Activated CD4-positive, alpha-beta T cell treated with anti-CD3 and anti-CD28 coated beads for 24 hours (primary cell): ENCODE measurements at regions not wholly inside any gene's neighbourhood (a gene's known extent, or its start where the extent isn't known, plus 50 kb on each side); places are given as distances from the start of the nearest gene placed in this dataset.
"Not testable (repeated sequence)": the region's sequence is repeated elsewhere in the genome, so short reads cannot be mapped to it uniquely, and the experiment has no call there.

Source experiments
- DNase-seq, 2 donors: peaks; one replicate each; pipeline ENCODE4 v3.0.0-alpha.2; 2020; ENCODE audit warnings: low read depth in 2 of 2

DNA sequence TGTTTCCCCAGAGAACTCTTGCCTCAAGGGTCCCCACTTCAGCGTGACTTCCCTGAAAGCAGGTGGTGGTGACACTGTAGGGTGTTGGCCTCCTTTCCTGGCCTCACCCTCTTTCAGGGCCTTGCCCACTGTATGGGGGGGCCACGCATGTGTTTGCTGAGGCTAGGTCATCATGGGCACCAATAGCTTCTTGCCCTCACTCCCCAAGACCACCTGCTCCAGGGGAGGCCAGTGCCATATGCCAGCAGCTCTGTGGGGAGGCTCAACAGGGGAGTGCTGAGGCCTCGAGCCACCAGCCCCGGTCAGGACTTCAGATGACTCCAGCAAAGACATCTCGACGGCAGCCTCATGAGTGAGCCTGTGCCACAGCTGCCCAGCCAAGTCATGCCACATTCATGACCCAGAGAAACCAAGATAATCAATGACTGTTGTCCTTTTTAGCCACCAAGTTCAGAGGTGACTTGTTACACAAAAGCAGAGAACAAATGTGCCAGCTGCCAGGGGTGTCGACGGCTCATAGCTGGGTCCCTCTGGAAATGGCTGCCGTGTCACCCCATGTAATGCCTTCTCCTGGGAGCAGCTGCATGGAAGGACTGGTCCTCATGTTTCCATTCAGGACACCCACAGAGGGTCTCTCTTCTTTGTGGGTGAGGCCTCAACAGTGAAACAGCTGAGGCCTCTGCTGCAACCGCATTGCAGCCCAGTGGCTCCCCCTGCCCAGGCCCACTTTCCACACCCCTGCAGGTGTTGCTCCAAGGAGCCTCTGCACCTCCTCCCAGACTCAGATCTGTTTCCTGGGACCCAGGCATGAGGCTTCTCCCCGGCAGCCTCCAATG is 162.2 kb downstream of the LAT start:
- not testable (repeated sequence) for DNase-seq

DNA sequence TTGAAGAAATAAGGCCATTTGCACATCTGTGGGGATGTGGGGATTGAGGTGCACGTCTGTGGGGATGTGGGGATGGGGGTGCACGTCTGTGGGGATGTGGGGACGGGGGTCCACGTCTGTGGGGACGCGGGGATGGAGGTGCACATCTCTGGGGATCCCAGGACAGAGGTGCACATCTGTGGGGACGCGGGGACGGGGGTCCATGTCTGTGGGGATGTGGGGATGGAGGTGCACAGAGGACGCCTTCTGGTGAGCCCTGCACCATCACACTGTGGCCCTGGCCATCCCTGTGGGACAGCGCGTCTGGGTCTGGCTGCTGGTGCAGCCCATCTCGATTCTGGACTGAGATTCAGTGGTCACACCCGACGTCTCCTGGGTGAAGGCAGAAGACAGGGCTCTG is 161.4 kb downstream of the LAT start:
- no peak for DNase-seq

DNA sequence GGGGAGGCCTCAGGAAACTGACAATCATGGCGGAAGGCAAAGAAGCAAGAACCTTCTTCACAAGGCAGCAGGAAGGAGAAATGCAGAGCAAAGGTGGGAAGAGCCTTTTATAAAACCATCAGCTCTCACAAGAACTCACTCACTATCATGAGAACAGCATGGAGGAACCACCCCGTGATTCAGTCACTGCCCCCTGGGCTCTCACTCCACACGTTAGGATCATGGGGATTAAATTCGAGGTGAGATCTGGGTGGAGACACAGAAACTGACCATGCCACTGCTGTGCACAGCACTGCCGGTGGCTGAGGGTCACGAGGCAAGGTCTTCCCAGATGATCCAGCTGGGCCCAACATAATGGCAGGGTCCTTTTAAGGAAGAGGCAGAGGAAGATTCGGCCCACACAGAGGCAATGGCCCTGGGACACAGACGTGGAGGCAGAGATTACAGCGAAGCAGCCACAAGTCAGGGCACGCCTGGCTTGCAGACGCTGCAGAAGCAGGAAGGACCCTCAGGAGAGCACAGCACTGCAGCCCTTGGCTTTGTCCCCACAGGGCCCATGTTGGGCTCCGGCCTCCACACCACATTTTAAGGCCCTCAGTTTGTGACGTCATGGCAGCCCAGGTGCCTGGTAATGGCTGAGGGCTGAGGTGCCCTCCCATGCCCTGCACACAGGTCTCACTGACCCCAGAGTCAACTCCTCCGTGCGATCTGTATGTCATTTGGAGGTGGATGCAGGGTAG is 160.8 kb downstream of the LAT start:
- DNase-seq, result not testable (repeated sequence)

DNA sequence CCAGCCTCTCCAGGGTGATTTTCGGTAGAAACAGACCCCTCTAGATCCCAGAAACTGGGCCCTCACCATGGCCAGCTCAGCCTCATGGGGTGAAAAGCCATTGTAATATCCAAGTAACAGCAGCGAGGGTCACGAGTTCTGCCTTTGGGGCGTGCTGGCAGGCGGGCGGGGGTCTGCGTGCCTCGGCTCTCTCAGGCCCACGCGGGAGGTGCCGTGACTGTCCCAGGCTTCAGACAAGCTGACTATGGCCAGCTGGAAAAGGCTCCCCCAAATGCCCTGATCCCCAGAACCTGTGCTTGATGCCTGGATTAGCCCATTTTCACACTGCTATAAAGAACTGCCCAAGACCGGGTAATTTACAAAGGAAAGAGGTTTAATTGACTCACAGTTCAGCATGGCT is 160.2 kb downstream of the LAT start:
- not testable (repeated sequence) for DNase-seq

DNA sequence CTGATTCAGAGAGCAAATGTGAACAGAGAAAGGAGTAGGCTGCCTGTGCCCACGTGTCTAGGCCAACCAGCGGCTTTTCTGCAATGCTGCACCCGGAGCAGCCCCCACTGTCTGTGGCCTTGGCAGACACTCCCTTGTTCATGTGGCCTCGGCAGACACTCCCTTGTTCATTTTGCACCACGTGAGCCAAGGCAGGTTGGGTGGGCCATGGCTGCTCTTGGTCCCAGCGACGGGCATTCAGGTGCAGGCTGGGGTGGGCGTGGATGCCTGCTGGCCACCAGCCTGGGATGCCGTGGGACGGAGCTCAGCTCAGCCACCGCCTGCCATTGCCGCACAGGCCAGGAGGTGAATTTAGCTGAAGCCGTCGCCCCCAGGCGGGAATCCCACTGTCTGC is 159.8 kb downstream of the LAT start:
- DNase-seq, result not testable (repeated sequence)

DNA sequence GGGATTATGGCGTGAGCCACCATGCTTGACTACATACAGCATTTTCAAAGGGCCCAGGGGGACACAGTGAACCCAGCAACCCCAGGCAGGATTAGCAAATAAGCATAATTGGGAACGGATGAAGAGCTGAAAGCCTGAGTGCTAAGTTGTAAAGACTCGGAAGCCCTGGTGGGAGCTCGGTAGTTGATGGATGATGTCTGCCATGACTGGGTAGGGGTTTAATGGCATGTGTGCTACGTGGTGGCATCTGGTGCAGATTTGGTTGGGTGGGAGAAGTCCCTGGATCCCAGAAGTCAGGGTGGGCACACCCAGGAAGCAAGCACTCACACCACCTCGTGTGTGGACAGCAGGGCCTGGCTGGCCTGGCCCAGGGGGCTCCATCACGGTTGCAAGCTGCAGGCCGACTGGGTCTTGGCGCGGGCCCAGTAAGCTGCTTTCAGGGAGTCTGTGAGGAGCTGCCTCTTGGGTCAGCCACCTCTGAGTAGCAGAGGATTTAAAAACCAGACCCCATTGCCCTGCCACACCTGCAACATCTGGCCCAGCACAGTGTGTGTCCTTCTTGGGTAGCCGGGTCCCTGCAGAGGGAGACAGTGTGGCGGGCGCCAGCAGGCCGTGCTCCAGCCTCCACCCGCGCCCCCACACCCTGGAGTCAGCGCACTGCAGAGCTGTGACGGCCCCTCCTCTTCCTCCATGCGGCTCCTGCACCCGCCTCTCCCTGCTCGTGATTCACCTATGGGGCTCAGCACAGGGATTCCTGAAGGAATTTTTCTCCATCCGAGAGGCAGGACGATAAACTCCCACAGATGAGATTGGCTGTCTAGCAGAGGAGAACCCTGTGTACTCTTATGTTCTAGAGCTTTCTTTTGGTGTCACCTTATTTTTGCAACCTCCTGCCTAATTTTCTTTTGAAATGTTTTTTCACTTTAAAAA is 159.2 kb downstream of the LAT start:
- DNase-seq, result not testable (repeated sequence)

DNA sequence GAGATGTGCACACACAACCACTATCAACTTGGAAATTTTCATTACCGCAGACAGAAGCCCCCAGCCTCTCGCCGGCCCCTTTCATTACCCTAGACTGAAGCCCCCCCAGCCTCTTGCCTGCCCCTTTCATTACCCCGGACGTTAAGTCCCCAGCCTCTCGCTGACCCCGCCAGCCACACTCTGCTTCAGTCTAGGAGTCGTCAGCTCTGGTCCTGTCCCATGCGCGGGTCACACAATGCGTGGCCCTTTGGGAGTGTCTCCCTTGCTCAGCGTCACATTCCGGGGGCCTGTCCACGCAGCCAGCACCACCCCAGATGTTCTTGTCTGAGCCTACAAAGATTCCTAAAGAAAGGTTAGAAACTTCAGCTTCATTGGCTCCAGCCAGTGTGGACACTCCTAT is 157.7 kb downstream of the LAT start:
- not testable (repeated sequence) for DNase-seq

DNA sequence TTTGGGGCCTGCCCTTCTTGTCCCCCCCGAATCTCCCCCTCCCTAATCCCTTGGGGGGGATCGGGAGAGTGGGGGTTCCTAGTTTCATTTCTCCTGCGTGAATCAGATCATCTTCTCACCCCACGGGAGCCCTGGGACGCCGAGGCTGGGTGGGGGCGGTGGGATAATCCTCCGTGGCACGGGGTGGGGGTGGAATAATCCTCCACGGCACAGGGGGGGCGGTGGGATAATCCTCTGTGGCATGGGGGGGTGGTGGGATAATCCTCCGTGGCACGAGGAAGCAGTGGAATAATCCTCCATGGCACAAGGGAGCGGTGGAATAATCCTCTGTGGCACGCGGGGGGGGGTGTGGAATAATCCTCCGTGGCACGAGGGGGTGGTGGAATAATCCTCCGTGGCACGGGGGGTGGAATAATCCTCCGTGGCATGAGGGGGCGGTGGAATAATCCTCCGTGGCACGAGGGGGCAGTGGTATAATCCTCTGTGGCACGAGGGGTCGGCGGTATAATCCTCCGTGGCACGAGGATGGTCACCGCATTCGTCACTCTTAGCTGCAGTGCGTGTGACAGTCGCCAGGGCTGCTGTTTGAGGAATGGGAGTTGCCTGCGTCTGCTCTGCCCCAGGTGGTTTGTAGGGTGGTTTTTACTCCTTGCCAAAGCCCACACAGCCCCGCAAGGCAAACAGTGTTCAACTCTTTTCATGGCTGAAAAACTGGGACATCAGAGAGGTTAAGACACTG is 156.9 kb downstream of the LAT start:
- DNase-seq, result no peak

DNA sequence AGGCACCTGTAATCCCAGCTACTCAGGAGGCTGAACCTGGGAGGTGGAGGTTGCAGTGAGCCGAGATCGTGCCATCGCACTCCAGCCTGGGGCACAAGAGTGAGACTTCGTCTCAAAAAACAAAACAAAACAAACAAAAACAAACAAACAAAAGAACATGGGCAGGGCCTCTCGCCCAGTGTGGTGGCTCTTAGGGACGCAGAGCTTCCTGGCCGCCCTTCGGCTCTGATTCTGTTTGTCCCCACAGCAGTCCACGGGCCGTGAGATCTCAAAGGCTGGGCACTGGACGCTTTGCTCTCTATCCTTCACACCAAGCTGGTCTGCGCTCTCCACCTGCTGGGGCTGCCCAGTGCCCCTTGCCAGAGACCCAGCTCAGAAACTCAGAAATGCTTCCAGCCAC is 156.3 kb downstream of the LAT start:
- not testable (repeated sequence) for DNase-seq

DNA sequence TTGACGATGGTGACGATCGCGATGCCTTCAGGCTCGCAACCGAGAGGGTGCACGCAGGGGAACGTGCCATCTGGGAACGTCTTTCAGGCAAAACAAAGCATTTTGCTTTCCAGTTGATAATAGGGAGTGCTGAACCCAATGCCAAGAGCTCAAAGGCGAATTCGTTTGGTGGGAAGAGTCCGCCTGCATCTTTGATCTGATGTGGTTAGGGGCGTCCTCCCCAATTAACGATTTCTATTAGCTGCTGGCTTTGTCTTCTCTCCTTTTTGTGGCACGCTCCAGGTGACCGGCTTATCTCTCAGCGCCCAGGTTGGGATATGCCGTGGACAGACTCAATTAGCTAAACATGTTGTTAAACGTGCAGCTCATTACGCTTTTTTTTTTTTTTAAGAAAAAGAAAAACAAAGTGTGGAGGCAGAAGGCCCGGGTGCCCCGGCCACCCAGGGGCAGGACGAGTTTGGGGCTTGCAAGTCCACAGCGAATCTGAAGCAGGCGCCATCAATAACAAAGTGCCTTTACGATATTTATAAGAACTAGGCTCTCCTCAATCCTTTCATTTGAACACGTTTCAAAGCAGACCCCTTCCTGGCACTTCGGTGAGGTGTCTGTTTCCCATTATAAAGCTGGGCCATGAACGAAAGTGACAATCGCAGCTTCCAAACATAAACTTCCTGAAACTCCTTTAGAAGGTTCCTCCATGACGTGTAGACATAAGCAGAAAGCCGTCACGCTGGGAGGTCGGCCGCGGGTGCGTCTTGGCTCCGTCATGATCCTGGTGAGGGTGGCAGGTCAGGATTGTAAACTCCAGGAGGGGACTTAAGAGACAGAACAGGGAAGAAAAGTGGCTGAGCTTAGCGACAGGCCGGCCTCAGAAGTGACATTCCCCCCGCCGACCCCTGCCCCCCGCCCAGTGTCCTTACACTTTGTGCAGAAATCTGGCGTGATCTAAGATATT is 155.3 kb downstream of the LAT start:
- DNase-seq, result not testable (repeated sequence)

DNA sequence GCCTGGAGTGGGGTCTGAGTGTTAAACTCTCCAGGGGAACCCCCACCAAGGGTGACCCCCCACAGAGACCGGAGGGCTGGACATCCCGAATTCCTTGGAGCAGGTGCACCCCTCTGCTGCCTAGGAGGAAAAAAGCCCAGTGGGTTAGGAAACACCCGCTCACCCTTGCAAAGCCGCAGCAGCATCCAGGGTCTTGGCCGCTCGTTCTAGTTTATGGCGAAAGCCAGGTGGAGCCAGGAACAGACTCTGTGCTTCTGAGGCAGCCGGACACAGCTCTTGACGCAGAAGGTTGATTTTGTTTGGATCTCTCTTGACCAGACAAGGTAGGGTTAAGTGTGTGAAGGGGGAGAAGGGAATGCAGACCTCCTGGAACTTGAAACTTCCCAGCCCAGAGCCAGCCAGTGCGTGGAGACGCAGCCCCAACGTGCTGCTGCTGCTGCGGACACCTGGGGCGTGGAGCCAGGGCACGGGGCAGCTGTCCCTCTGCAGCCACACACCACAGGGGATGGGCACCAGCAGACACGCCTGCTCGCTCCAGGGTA is 154.5 kb downstream of the LAT start:
- DNase-seq, result no peak

DNA sequence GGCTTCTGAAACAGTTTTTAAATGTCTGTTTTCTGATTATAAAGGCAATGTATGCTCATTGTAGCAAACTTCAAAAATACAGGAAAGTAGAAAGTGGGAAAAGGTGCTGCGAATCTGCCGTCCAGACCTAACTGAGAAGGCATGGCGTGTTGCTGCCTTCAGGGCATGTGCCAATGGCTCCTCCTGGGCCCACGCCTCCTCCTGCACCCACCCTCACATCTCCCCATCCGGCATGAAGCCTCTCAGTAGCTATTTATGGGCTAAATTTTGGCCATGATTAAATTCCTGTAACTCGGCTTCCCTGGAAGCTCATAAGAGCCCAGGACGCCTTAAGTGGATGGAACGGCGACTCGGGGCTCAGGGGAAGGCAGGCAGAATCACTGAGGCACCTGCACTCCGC is 153.8 kb downstream of the LAT start:
- not testable (repeated sequence) for DNase-seq

DNA sequence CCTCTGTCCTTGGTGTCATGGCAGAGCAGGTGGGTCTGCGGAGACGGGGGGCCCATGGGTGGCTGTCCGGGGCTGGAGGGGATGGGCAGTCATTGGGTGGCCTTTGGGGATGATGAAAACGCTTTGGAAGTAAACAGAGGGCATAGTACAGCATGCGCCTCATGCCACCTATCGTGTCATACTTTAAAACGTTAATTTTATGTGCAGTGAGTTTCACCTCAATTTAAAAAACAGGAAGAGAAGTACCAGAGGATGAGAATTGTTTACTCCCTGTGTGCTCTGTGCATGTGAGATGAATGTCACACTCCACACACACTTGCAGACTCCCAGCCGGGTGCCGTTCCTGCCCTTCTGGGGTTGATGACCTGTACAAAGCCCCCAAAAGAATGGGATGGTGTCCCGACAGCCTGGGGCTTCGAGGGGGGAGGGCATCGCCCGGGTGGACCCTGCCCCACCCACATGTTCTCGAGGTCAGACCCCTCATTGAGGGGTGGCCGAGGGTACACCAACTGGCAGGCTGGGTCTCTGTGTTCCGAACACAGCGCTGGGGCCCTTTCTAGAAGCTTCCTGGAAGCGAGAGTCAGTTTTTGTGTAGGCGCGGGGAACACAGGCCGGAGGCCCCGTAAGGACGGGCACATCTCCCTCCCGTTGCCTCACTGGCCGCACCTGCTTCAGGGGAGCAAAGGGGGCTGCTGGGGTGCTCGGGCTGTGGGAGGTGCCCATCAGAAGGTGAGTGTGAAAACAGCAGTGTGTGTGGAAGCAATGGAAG is 153.2 kb downstream of the LAT start:
- not testable (repeated sequence) for DNase-seq

DNA sequence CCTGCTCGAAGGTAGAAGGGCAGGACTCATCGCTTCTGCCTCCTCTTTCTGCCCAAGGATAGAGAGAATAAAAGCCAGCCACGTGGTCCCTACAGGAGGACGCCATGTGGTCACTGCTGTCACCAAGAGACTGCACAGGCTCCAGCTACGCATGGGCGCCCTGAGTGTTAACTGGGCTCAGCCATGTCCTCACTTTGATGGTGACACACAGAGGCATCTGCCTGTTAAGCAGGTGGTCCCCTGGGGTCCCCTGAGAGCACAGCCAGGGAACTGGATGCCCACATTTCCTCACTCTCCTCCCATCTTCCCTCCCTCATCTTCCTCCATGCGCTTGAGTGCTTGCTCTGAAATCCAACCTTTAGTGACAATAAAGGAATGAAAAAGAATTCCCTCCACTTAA is 152.6 kb downstream of the LAT start:
- DNase-seq, result not testable (repeated sequence)

DNA sequence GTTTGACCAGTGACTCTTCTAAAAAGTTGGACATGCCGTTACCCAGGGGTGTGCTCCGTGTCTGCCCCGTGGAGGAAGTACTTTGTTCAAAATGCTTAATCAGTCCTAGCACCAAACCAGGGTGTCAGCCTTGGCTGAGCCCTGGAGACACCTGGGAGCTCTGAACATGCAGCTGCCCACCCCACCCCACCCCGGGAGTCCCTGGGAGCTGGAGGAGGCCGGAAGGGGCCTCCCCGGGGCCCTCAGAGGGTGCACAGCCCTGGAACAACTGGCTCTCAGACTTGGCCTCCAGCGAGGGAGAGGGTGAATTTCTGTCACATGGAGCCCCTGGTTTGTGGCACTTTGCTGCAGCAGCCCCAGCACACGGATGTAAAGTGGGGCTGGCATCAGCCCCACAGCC is 152.1 kb downstream of the LAT start:
- DNase-seq, result not testable (repeated sequence)

DNA sequence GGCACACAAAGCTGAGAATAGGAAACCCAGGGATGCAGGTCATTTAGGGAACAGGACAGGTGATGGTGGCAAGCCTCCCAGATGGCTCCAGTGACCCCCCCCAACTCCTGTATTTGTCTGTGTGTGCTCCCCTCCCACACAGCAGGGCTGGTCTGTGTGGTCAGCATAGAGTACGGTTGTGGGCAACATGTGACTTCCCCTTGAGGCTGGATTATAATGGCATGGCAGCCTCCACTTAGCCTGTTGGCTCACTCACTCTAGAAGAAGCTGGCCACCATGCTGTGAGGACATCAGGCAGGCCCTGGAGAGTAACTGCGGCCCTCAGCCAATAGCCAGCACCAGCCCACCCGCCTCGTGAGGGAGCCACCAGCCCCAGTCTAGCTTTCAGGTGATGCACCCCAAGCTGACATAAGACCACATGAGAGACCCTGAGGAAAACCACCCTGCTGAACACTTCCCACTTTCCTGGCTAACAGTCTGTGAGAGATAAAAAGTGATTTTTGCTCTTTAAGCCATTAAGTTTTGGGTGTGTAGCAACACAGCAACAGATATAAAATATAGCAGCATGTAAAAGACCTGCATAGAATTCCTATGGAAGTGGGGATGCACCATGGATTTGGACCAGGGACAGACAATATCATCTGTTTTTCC is 151.3 kb downstream of the LAT start:
- DNase-seq, result not testable (repeated sequence)

DNA sequence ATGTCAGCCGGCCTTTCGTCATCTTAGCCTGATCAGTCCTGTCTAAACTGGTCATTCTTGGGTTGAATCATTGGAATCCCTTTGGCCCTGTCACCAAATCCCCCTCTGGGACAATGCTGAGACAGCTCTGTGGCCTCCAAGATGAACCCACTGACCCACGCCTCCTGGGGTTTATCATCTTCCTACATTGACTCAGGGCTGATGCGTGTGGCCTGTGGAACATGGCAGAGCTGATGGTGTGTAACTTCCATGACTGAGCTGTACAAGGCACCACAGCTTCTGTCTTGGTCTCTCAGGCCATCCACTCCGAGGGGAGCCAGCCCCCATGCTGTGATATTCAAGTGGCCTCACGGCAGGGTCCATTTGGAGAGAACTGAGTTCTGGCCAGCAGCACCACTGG is 150.2 kb downstream of the LAT start:
- not testable (repeated sequence) for DNase-seq

DNA sequence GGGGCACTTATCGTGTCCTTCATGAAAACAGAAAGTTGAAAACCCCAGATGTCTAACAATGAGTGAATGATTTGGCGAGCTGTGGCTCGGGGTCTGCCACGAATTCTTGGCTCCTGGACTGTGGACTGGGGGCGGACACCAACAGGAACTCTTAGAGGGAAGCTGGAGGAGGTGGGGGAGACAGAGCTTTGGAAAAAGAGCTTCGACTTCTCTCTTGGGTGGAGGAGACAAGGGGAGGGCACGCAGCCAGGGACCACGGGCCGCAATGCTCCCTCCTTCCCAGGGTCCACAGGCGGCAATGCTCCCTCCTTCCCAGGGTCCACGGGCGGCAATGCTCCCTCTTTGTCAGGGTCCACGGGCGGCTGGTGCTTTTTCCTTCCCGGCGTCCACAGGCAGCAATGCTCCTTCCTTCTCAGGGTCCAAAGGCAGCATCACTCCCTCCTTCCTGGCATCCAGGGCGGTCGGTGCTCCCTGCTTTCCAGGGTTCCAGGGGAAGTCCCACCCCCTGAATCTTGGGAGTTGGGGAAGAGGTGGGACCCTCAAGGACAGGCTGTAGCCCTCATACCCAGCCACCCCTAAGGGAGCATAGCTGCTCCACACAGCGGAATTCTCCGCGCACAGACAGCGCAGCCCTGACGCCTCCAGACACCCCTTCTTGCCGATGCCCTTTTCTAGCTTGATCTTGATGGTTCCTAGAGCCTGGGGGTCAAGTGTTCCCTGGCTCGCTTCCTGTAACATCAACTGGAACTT is 149.0 kb downstream of the LAT start:
- DNase-seq, result not testable (repeated sequence)
